HG03442 (cell line): ENCODE measurements at regions not wholly inside any gene's neighbourhood (a gene's known extent, or its start where the extent isn't known, plus 50 kb on each side); places are given as distances from the start of the nearest gene placed in this dataset.
"Not testable (repeated sequence)": the region's sequence is repeated elsewhere in the genome, so short reads cannot be mapped to it uniquely, and the experiment has no call there.

Experiments used
- ATAC-seq: cut with Tn5 transposase; IDR thresholded peaks from one replicate; pipeline ENCODE4 v1.9.1; 2021; ENCODE audit warnings: mild to moderate bottlenecking, moderate library complexity; ENCODE audit not compliant: unreplicated experiment

DNA sequence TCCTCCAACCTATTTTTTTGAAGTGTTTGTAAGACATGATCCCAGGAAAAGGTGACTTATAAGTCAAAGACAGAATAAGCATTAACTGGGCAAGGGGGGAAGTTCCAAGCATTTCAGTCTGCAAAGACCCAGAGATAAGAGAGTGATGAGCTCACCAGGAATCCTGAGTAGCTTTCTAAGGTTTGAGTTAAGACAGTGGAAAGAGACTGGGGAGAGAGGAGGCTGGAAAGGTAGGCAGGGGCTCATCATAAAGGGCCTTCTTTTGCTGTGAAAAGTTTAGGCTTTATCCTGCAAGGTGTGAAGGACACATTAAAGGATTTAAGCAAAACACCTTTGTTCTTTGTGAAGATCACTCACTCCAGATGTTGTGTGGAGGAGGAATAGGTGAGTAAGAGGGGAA lies 438.8 kb downstream of the CHL1 start:
- ATAC-seq, result no peak

DNA sequence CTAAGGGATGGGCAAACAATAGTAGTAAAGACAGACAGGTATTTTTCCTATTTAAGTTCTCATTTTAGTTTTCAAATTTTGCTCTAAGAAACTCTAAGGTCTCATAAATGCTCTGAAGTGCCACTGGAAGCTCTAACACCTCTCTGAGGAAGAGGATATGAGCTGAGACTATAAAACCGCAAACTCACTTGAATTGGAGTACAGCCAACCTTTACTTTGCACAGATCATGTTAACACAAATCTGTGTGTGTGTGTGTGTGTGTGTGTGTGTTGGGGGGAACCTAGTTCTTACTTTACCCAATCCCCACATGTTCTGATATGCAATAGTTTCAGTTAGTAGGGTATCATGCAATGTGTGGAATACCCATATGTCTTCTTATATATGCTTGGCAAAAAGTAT lies 446.8 kb downstream of the CHL1 start:
- no peak for ATAC-seq

DNA sequence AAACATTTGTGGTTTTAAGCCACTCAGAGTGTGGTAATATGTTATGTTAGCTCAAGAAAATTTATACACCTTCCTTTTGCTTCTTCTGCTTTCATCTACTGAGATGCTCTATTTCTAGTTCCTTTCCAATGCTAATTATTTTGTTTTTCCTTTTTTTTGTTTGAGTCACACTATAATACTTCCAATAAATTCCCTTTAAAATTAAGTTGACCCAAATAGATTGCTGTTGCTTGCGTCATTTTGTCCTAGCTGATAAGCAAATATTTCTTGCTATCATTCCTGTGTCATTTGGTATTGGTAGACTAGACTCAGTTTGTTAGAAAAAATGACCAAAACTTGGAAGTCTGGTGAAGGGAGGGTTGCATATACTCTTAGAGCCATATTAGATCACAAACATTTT lies 437.0 kb upstream of the CNTN6 start:
- no peak for ATAC-seq

DNA sequence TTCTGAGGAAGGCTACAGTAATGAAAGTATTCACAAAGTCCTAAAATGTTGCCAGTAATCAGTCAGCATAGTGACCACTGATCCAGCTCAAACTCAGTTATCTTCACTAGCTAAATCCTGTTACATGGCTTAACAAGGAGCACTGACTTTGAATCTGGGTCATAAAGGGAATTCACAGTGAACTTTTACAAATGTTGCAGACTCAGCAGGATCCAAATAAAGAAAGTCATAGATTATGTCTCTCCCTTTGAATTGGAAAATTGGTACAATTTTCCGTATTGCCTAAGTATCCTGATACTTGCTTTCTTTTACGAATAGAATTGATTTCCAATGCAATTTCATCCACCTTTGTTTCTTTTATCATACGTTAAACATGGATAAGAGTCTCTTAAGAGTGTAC lies 431.5 kb upstream of the CNTN6 start:
- ATAC-seq, result no peak

DNA sequence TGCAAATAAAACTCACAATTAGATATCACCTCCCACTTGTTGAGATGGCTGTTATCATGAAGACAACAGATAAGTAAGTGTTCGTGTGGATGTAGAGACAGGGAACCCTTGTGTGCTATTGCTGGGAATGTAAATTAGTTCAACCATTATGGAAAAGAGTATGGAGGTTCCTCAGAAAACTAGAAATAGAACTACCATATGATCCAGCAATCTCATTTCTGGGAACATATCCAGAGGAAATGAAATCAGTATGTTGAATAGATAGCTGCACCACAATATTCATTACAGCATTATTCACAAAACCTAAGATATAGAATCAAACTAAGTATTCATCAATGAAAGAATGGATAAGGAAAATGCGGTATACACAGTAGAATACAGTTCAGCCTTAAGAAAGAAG lies 418.7 kb upstream of the CNTN6 start:
- no peak for ATAC-seq

DNA sequence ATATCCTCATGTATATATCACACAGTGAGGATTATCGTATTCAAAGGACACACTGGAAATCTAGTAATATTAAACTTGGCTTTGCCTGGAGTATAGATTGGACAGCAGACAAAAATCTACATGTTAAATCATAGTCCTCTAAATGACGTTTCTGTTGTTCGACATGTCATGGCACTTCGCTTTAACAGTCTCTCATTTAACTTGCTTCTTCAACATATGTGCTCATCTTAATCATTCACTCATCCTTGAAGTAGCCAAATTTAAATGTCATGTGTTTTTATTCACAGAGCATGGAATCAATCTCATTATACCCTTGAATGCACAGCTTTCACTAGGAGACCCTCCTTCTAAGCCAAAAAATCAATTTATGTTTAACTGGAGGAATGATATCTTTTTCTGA lies 417.0 kb upstream of the CNTN6 start:
- no peak for ATAC-seq

DNA sequence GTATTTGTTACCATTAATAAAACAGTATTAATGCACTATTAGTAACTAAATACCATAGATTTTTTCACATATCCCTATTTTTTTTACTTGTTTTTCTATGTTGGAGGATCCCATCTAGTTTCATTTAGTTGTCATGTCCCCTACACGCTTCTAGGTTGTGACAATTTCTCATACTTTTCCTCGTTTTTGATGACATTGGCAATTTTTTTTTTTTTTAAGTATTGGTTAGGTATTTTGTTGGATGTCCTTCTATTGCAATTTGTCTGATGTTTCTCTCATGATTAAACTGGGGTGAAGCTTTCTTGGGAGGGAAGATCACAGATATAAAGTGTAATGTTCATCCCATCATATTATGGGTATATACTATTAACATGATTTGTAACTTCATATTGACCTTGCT lies 409.1 kb upstream of the CNTN6 start:
- no peak for ATAC-seq

DNA sequence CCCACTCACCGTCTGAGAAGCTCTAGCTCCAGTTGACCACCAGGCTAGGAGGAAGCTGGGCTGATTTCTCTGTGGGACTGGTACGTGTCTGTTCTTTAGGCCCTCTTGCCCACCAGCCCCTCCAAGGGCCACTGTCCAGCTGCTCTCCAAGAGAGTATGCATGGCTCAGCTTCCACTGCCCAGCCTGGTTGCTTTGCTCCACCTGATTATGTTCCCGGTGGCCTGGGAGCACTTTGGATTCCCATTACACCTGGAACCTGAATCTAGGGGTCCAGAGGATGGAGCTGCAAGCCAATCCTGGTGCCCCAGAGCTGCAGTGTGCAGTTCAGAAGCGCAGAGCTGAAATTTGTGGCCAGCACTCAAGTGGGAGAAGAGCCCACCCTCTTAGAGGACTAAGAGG lies 402.1 kb upstream of the CNTN6 start:
- no peak for ATAC-seq

DNA sequence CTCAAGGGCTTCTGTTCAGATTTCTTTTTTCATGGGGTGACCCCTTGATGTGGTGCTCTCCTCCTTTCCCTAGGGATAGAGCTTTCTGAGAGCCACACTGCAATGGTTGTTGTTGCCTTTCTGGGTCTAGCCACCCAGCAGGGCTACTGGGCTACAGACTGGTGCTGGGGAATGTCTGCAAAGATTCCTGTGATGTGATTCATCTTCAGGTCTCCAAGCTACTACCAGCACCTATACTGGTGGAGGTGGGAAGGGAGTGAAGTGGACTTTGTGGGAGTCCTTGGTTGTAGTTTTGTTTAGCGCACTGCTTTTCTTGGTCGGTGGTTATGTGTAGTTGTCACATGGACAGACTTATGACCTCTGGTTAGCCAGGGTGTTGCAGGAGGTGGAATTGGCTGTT lies 392.3 kb upstream of the CNTN6 start:
- no peak for ATAC-seq

DNA sequence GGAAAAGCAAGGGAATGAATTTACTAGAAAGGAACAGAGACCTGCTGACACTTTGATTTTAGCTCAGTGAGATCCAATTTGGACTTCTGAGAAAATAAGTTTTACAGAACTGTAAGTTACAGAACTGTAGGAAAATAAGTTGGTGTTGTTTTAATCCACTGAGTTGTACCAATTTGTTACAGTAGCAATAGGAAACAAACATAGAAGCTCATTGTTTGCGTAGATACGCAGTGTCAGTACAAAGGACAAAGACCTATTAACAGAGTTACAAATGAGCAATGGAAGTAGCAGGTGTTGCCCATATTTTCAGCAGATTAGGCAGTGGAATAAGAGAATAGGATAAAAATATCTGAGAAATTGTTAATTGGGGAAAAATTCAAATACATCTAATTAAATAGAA lies 385.8 kb upstream of the CNTN6 start:
- no peak for ATAC-seq

DNA sequence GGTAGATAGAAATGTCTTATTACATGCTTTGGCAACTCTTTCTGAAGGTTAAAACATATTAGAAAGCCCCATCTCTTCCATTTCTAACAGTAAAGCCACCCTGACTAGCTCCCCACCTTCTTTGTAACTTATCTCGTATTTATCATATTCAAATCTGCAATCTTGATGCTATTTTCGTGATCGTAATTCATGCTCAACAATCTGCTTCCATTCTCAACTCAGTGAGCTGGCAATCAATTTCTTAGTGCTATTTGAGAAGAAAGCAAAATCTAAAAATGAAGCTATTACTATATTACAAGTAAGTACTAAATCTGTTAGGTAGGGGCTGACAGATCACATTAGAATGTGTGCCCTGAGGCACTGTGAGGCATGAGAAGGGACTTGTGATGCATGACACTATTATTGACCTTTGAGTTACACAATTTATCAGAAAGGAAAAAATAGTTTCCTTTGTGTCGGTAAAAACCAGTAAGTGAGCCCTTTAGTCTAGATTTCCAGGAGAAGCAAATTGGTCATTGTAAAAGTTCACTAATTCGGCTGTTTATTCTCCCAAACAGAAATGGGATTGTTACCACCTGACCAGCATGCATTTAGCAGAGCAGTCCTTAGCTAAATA lies 379.7 kb upstream of the CNTN6 start:
- no peak for ATAC-seq

DNA sequence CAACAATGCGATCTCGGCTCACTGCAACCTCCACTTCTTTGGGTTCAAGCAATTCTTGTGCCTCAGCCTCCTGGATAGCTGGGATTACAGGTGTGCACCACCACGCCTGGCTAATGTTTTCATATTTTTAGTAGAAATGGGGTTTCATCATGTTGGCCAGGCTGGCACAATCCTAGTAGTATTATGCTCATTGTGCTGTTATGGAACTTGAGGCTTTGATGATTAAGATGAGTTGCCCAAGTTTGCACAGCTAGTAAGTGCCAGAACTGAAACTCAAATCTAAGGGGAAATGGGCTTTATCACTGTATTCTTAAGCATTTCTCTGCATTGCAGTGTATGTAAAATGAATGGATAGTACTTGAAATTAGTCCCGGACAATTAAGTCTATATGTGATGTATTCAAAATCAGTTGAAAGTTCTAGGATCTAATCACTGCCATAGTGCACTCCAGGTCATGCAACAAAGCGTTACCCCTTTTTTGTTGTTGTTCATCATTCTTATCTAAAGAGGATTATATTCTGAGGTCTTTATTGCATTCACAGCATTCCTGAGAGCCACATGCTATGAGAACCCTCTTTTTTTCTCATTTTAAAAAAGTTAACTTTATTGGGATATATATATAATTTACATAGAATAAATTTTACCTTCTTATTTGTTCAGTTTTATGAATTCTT lies 378.7 kb upstream of the CNTN6 start:
- ATAC-seq, result no peak

DNA sequence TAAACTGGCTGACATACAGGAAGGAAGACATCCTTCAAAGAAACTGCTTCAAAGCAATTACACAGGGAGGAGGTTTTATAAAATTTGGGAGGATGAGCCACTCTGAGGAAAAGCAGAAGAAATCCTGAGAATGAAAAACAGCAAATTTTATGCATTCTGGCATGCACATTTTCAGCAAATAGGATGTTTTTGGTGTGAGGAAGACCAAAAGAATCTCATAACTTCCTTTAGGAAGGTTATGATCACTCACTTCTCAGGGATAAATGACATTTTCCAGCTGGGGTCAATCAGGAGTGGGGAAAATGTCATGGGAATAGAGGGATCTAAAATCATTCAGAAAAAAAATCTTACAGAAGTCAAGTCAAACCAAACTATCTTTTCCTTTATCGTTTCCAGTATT lies 371.7 kb upstream of the CNTN6 start:
- ATAC-seq, result no peak

DNA sequence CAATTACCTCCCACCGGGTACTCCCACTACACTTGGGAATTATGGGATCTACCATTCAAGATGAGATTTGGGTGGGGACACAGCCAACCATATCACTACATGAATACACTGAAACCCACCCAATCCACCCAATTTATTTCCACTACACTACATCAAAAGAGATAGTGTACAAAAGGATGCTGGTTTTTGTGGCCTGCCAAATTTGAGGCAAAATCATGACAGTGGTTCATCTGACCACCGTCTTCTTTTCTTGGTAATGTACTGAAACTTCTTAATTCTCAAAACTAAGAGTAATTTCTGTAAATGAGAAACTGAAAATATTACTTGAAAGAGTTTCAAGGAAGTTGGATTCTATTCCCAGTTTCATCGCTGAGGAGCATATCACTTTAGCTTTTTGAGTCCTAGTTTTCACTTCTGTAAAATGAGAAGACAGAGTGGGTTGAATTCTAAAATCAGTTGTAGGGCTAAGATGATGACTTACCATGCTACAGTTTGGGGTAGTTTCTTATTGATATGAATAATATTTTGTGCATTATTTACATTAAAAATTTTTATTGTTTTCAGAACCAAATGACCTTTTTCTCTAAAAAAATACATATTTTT lies 360.4 kb upstream of the CNTN6 start:
- ATAC-seq, result no peak

DNA sequence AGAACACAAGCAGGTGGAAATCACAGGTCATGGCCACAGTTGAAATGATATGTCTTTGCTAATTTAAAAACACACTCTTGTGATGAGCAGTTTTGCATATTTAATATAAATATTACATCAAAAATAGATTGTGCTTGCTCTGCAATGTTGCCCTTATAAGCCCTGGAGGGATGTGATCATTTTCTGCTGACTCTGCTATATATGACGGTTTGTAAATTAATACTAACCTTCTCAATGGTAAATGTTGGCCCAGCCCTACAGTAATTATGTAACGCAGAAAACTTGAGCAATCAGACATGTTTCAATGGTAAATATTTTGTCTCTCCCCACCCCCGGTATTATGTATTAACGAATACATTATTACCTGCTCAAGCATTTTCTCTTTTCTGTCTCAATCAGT lies 359.5 kb upstream of the CNTN6 start:
- ATAC-seq, result no peak

DNA sequence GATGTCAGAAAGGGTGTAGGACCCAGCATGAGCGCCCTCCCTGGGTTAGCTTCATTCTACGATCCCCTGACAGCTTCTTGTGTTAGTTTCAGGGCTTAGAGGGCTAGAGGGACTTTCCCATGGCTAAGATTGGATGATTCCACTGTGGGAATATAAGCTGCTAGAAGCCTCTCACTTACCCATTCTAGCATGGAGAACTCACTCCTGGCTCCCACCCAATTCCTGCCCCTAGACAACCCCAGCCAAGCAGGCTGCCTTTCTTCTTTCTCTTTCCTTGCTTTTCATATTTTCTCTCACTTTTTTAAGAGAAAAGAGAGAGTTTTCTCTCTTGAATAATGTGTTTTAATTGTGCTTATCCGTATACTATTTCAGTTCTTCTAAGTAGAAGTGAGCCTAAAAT lies 335.1 kb upstream of the CNTN6 start:
- no peak for ATAC-seq

DNA sequence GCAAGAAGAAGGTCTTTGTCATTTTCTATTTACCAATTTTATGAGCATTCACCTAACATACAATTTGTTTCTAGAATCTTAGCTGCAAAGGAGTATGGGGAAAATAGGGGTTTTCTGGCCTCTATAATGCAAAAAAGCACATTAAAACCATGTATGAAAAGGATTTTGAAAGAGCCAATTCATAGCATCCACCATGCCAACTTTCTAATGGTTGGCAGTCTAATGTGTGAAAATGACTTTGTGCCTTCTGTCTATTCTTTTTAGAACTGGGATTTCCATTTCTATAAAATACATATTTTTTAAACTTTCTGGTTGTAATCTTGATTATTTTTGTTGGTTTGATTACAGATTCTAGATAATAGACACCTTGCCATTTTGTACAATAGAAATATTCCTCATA lies 333.7 kb upstream of the CNTN6 start:
- no peak for ATAC-seq

DNA sequence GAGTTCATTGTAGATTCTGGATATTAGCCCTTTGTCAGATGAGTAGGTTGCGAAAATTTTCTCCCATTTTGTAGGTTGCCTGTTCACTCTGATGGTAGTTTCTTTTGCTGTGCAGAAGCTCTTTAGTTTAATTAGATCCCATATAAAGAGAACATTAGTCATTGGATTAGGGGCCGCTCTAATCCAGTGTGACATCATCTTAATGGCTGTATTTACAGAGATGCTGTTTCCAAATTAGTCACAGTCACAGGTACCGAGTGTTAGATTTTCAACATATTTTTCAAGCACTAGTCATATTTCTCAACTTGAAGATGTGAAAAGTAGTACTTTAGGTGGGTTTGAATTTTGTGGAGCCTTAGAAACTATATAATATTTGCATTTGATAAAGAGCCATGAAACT lies 319.4 kb upstream of the CNTN6 start:
- not testable (repeated sequence) for ATAC-seq

DNA sequence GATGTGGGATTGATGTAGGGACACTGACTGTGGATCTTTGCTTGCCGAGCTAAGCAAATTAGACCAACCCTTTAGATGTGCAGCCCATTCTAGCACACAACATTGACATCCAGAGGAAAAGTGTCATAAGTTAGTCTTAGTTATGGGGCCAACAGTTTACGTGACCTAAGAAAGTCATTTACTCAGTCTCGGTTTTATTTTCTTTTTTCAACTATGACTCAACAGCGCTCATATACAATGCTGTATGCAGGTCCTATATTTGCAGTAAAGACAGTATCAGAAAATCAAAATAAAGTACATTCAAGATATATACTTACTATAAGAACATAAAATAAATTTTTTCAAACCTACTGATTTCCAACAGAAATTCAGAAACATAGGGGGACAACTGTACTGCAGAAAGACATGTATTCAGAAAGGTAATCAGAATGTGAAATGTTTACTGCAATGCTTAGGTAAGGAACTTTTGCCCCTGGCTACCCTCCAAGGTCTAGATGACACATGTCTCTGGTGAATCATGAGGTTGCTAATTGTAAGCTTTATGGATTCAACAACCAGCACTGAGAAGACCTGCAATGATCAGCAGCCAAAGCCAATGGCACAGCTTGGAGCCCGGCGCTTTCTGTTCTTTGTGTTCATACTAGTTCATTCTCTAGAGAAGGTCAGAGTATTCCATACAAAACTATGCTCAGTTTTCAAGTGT lies 317.5 kb upstream of the CNTN6 start:
- ATAC-seq, result no peak

DNA sequence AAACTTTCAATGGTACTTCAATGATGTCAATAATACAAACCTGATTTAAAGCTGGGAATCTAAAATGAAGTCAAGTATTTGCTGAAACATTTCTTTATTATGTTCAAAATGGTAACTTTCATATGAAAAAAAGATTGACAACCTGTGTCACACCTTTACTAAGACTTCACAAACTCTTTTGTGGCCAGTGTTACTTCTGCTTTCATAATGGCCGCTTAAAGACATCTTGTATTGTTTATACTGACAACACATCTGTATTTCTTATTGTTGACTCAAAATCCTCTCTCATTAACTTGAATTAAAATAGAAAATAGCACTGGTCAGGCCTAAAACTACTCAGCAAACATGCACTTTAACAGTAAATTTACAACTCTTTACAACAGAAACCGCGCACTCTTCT lies 312.3 kb upstream of the CNTN6 start:
- ATAC-seq, result no peak

DNA sequence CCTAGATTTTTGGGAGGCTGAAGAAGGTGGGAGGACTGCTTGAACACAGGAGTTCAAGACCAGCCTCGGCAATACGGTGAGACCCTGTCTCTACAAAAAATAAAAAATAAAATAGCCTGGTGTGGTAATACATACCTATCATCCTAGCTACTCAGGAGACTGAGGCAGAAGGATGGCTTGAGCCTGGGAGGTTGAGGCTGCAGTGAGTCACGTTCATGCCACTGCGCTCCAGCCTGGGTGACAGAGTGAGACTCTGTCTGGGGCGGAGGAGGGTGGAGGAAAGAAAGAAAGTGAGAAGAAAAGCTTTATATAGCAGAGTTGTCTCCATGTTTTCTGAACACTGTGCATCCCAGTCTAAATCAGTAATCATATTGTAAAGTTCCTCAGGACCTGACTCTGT lies 301.4 kb upstream of the CNTN6 start:
- ATAC-seq, result no peak

DNA sequence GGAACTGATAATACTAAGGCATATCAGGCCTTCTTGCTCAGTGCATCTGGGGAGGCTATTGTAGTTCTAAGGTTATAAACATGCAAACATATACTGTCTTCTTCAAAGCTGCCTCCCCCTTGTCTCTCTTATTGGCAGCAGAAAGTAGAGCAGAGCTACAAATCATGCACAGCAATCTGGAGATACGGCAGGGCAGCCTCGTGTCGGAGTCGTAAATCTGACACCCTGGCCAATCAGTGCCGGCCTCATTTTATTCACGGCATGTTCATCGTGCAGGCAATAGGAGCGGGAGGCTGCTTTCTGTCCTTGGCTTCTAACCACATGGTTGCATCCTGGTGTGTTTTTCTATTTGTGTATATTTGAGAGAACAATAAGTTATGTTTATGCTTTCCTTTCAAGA lies 300.2 kb upstream of the CNTN6 start:
- no peak for ATAC-seq
